ENCODE measurements at regions not wholly inside any gene's neighbourhood (a gene's known extent, or its start where the extent isn't known, plus 50 kb on each side); places are given as distances from the start of the nearest gene placed in this dataset.

DNA sequence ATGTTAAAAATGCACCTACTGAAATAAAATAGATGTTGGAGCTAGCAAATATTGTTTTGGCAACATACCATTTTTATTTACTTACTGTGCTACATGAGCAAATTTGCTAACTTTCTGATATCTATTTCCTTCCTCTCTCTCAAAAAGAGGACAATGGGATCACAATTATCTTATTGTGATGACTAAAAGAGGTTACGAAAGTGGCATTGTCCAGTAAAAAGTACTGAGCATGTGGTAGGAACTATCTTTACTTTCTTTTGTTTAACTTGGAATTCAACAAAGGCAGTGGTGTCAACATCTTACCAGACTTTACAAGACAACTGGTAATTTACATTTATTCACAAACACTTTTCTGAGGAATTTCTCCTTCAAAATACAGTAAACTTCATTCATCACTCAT lies 1542.6 kb upstream of the CDH8 start:
- CTCF ChIA-PET, result no interaction called here
- POLR2A ChIA-PET, result no interaction called here

GRCh38 chr16:63577891-63578290 lies 1541.7 kb upstream of the CDH8 start:
- POLR2A ChIA-PET, result no interaction called here
- TF ChIP-seq, protein P1, sequence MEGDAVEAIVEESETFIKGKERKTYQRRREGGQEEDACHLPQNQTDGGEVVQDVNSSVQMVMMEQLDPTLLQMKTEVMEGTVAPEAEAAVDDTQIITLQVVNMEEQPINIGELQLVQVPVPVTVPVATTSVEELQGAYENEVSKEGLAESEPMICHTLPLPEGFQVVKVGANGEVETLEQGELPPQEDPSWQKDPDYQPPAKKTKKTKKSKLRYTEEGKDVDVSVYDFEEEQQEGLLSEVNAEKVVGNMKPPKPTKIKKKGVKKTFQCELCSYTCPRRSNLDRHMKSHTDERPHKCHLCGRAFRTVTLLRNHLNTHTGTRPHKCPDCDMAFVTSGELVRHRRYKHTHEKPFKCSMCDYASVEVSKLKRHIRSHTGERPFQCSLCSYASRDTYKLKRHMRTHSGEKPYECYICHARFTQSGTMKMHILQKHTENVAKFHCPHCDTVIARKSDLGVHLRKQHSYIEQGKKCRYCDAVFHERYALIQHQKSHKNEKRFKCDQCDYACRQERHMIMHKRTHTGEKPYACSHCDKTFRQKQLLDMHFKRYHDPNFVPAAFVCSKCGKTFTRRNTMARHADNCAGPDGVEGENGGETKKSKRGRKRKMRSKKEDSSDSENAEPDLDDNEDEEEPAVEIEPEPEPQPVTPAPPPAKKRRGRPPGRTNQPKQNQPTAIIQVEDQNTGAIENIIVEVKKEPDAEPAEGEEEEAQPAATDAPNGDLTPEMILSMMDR (IDR thresholded peaks at IDR 0.05), result no peak
- Mint-ChIP-seq H3K9me3 (peaks cover 6% of the 10 kb centered on the region), H3K36me3 (ENCODE audit: low read depth) (no peaks in the 10 kb centered on the region), H3K27ac (no peak overlapping the region), H3K4me1 (no peaks in the 10 kb centered on the region), H3K4me3 (no peak overlapping the region), H3K27me3 (no peaks in the 10 kb centered on the region)
- DNase-seq, result no peak
- CTCF ChIA-PET, result no interaction called here
- ATAC-seq (ENCODE audit: low read depth), result no peak
- intact Hi-C loops (cut with micrococcal nuclease), result no loop called here

More for the DNA sequence above, 1542.6 kb upstream of the CDH8 start:
- Mint-ChIP-seq H3K27me3 (no peaks in the 10 kb centered on the region), H3K36me3 (ENCODE audit: low read depth) (no peaks in the 10 kb centered on the region), H3K4me3 (no peak overlapping the region), H3K4me1 (no peaks in the 10 kb centered on the region), H3K27ac (no peak overlapping the region), H3K9me3 (peaks cover 2% of the 10 kb centered on the region)
- TF ChIP-seq, protein P1 (IDR thresholded peaks at IDR 0.05), result no peak
- DNase-seq (no peak), ATAC-seq (ENCODE audit: low read depth) (no peak)
- intact Hi-C loops (cut with micrococcal nuclease), result no loop called here

DNA sequence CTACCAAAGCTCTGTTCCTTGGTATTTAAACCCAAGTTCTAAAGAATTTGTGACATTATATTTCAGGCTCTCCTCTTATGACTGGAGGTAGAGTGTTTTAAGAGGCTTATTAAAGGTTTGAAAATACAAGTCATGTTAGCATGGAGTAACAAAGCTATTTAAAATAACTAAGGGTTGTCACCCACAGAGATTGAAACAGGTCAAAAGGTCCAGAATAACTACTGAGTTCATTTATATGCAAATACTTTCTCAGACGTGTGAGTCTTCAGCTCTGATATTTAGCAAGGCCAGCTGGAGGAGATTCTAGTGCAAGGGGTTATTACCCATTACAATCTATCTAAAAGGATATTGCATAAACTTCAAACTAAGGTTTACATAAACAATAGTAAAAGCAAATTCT lies 1538.8 kb upstream of the CDH8 start:
- intact Hi-C loops (cut with micrococcal nuclease), result no loop called here
- Mint-ChIP-seq H3K27me3 (no peaks in the 10 kb centered on the region), H3K4me1 (no peaks in the 10 kb centered on the region), H3K36me3 (ENCODE audit: low read depth) (no peaks in the 10 kb centered on the region), H3K4me3 (no peak overlapping the region), H3K9me3 (peaks cover 6% of the 10 kb centered on the region), H3K27ac (no peak overlapping the region)
- CTCF ChIA-PET, result no interaction called here
- POLR2A ChIA-PET, result no interaction called here
- ATAC-seq (ENCODE audit: low read depth) (no peak), DNase-seq (no peak)
- TF ChIP-seq, protein P1 (IDR thresholded peaks at IDR 0.05), result no peak

- H3K4me3 Mint-ChIP-seq, result no peak overlapping the region
- no peak for DNase-seq
- ChIA-PET CTCF (no interaction called here), POLR2A (no interaction called here)
- H3K36me3 Mint-ChIP-seq (ENCODE audit: low read depth), result no peaks in the 10 kb centered on the region
- H3K27me3 Mint-ChIP-seq, result no peaks in the 10 kb centered on the region
- intact Hi-C loops (cut with micrococcal nuclease), result no loop called here
- no peak overlapping the region for H3K27ac Mint-ChIP-seq
- ATAC-seq (ENCODE audit: low read depth), result no peak
- H3K4me1 Mint-ChIP-seq, result no peaks in the 10 kb centered on the region
- TF ChIP-seq, protein P1 (IDR thresholded peaks at IDR 0.05), result no peak
- peaks cover 2% of the 10 kb centered on the region for H3K9me3 Mint-ChIP-seq
Measured at GRCh38 chr16:63568164-63568563, 1531.9 kb upstream of the CDH8 start.

GRCh38 chr16:63563819-63564505 lies 1527.7 kb upstream of the CDH8 start:
- ChIA-PET POLR2A (no interaction called here), CTCF (no interaction called here)
- TF ChIP-seq, protein P1 (IDR thresholded peaks at IDR 0.05), result no peak
- Mint-ChIP-seq H3K4me3 (no peak overlapping the region), H3K4me1 (no peaks in the 10 kb centered on the region), H3K27me3 (no peaks in the 10 kb centered on the region), H3K27ac (no peak overlapping the region), H3K9me3 (peaks cover 10% of the 10 kb centered on the region), H3K36me3 (ENCODE audit: low read depth) (no peaks in the 10 kb centered on the region)
- ATAC-seq (ENCODE audit: low read depth) (no peak), DNase-seq (no peak)
- intact Hi-C loops (cut with micrococcal nuclease), result no loop called here

All from activated B cell treated with CpG ODN at 0.5 μM for 24 hours (primary cell).